K562 (cell line): ENCODE measurements at regions not wholly inside any gene's neighbourhood (a gene's known extent, or its start where the extent isn't known, plus 50 kb on each side); places are given as distances from the start of the nearest gene placed in this dataset.

ENCODE experiments used
- ATAC-seq: fragments of 200-7000 bp; cut with Tn5 transposase; 3 replicates; pipeline ENCODE4 v1.9.1; 2020; ENCODE audit warnings: moderate library complexity
- BruUV-seq: library from RNA; stranded (reverse); fragments of 400-500 nt; replicated peaks from 2 replicates; lab custom pipeline; 2021; lab: Mats Ljungman, UMichigan
- CTCF ChIA-PET: fragments of 300-600 bp; formaldehyde crosslinking; extraction: SDS; loops from one replicate; lab custom pipeline; 2021; ENCODE audit warnings: low intra/inter-chr PET ratio; lab: Yijun Ruan, JAX
- POLR2A ChIA-PET: fragments of 300-600, 350-650 bp; sonication (Branson Sonifier 250); formaldehyde crosslinking; extraction: SDS; loops from one replicate; lab custom pipeline; 2021; ENCODE audit warnings: antibody characterized with exemption, inconsistent platforms; lab: Yijun Ruan, JAX
- DNase-seq, 4 experiments: peaks; one replicate each; pipeline versions ENCODE4 v3.0.0 to v3.0.0-alpha.2; 2011 to 2018; ENCODE audit warnings: low spot score in 3 of 4, mixed read lengths in 3 of 4; ENCODE audit errors: extremely low read depth in 1 of 4
- FAIRE-seq: peaks from 2 replicates; lab custom pipeline; 2011; peaks lifted over from hg19 to GRCh38; lab: Jason Lieb, UNC
- H2AFZ ChIP-seq: 2 replicates; pipeline ENCODE4 v1.6.0; 2011; ENCODE audit warnings: low read depth, low read length, control low read depth, inconsistent platforms
- H3K27ac ChIP-seq: fragments of 200-600 bp; 3 replicates; pipeline ENCODE4 v1.8.0; 2011; ENCODE audit warnings: low read depth, mild to moderate bottlenecking, control low read depth, inconsistent platforms, low read length, moderate library complexity, mixed read lengths; ENCODE audit errors: extremely low read depth
- H3K27me3 ChIP-seq, 2 experiments: fragments of 300-600 bp in 1 of 2; 2 replicates in 1 of 2; 3 replicates in 1 of 2; pipeline versions ENCODE4 v1.6.0 to v1.8.0; 2011; ENCODE audit warnings: inconsistent platforms in 2 of 2, low read length in 2 of 2, mild to moderate bottlenecking in 1 of 2, mixed read lengths in 1 of 2, moderate library complexity in 1 of 2; ENCODE audit not compliant: control insufficient read depth in 2 of 2, insufficient read depth in 2 of 2
- H3K36me3 ChIP-seq: fragments of 300-600 bp; 3 replicates; pipeline ENCODE4 v1.8.0; 2011; ENCODE audit warnings: mild to moderate bottlenecking, low read length, inconsistent platforms; ENCODE audit not compliant: control insufficient read depth, insufficient read depth
- H3K4me1 ChIP-seq, 2 experiments: fragments of 200-600 bp in 1 of 2; replicated peaks in 1 of 2; 2 replicates in 1 of 2; 3 replicates in 1 of 2; pipeline versions ENCODE4 v1.5.1 to v1.8.0; 2011; ENCODE audit warnings: inconsistent platforms in 2 of 2, low read length in 2 of 2, mild to moderate bottlenecking in 1 of 2, mixed read lengths in 1 of 2, moderate library complexity in 1 of 2; ENCODE audit not compliant: control insufficient read depth in 2 of 2, insufficient read depth in 2 of 2
- H3K4me2 ChIP-seq: 2 replicates; pipeline ENCODE4 v1.6.1; 2011; ENCODE audit warnings: low read length, control low read depth, inconsistent platforms, mixed read lengths; ENCODE audit not compliant: insufficient read depth
- H3K4me3 ChIP-seq: fragments of 200-600 bp; sonication (generic), shearing (Covaris generic); 2 replicates; pipeline ENCODE4 v1.5.1; 2016; ENCODE audit warnings: control low read depth, inconsistent platforms
- H3K79me2 ChIP-seq: fragments of 200-600 bp; 3 replicates; pipeline ENCODE4 v1.8.0; 2011; ENCODE audit warnings: low read length, inconsistent platforms; ENCODE audit not compliant: control insufficient read depth, insufficient read depth
- H3K9ac ChIP-seq, 2 experiments: 2 replicates each; pipeline versions ENCODE4 v1.6.0 to v1.6.1; 2011; ENCODE audit warnings: low read depth in 2 of 2, low read length in 2 of 2, control low read depth in 1 of 2, inconsistent platforms in 1 of 2, mild to moderate bottlenecking in 1 of 2, mixed read lengths in 1 of 2; ENCODE audit not compliant: insufficient read depth in 1 of 2
- H3K9me1 ChIP-seq: one replicate; pipeline ENCODE4 v1.6.0; 2011; ENCODE audit warnings: inconsistent platforms, mild to moderate bottlenecking, low read length, moderate library complexity; ENCODE audit not compliant: control insufficient read depth, insufficient read depth
- H3K9me3 ChIP-seq: replicated peaks from 2 replicates; pipeline ENCODE4 v1.5.1; 2011; ENCODE audit warnings: low read depth, low read length, inconsistent platforms; ENCODE audit not compliant: control insufficient read depth, insufficient read depth
- H4K20me1 ChIP-seq: replicated peaks from 2 replicates; pipeline ENCODE4 v1.6.1; 2011; ENCODE audit warnings: low read length, inconsistent platforms, mixed read lengths; ENCODE audit not compliant: control insufficient read depth, insufficient read depth
- CTCF ChIP-seq, 3 experiments: IDR thresholded peaks in 2 of 3; conservative IDR thresholded peaks in 1 of 3; 2 replicates each; pipeline ENCODE4 v1.5.1; 2011 to 2012; ENCODE audit warnings: low read length in 3 of 3, mild to moderate bottlenecking in 3 of 3, control low read depth in 2 of 3, improper control_type of control experiment in 1 of 3, inconsistent platforms in 1 of 3, low read depth in 1 of 3, mixed read lengths in 1 of 3, moderate library complexity in 1 of 3; ENCODE audit not compliant: insufficient read depth in 2 of 3
- MAZ ChIP-seq, 2 experiments: fragments of 450-650 bp in 1 of 2; sonication (generic) in 1 of 2; formaldehyde crosslinking; IDR thresholded peaks in 1 of 2; conservative IDR thresholded peaks in 1 of 2; 2 replicates each; pipeline versions ENCODE4 v1.4.0 to v1.5.0; 2020; ENCODE audit warnings: mild to moderate bottlenecking in 1 of 2, missing genetic modification reagents in 1 of 2
- NFIX ChIP-seq: fragments of 250-450 bp; sonication (Bioruptor Pico); IDR thresholded peaks from 2 replicates; pipeline ENCODE4 v1.4.0; 2020; ENCODE audit warnings: low read depth, mild to moderate bottlenecking, moderate library complexity
- PTBP1 ChIP-seq: fragments of 200-400 bp; formaldehyde crosslinking; IDR thresholded peaks from 2 replicates; pipeline ENCODE4 v1.6.1; 2017; ENCODE audit warnings: low read depth, low read length
- REST ChIP-seq, 2 experiments: fragments of 450-650 bp; formaldehyde crosslinking in 1 of 2; IDR thresholded peaks; 2 replicates each; pipeline versions ENCODE4 v1.4.0 to v1.6.1; 2014 to 2020; ENCODE audit warnings: mild to moderate bottlenecking in 2 of 2, borderline replicate concordance in 1 of 2, low read depth in 1 of 2
- TRIM28 ChIP-seq: fragments of 450-650 bp; IDR thresholded peaks from 2 replicates; pipeline ENCODE4 v1.6.1; 2017
- ZNF280B ChIP-seq: fragments of 250-450 bp; sonication (Bioruptor Pico); IDR thresholded peaks from 2 replicates; pipeline ENCODE4 v1.5.1; 2021; ENCODE audit warnings: mild to moderate bottlenecking
- ZNF668 ChIP-seq: fragments of 250-450 bp; sonication (Bioruptor Pico); IDR thresholded peaks from 2 replicates; pipeline ENCODE4 v1.8.0; 2022; ENCODE audit warnings: mild to moderate bottlenecking, inconsistent platforms
- ZNF830 ChIP-seq: fragments of 250-450 bp; sonication (Bioruptor Pico); IDR thresholded peaks from 2 replicates; pipeline ENCODE4 v1.5.0; 2021; ENCODE audit warnings: mild to moderate bottlenecking
- WGBS: fragments of 100-300 bp; shearing (Covaris generic); methylation state at CpG from one replicate; pipeline ENCODE4 v1.1.6; 2016; ENCODE audit warnings: low coverage, mixed read lengths; ENCODE audit not compliant: insufficient coverage; ENCODE audit errors: missing lambda C conversion rate; 5-methylcytosine and 5-hydroxymethylcytosine counted together
- in situ Hi-C: fragments of 300-500 bp; cut with MboI; formaldehyde crosslinking; loops from 4 replicates; pipeline ENCODE4 v1.15.0; 2018; ENCODE audit warnings: inconsistent platforms, mixed read lengths
- intact Hi-C: fragments of 100-400 bp; cut with micrococcal nuclease; formaldehyde crosslinking; loops from 2 replicates; pipeline ENCODE4 v1.14.2; 2022

GRCh38 chr20:39874049-39874893 lies 814.8 kb downstream of the MAFB start:
- WGBS = 3% methylated on average over 8 of the region's 8 CpGs
- intact Hi-C loops (no loop called here), in situ Hi-C loops (no loop called here)
- ChIA-PET CTCF (no interaction called here), POLR2A (no interaction called here)
- BruUV-seq = no TSS peak
- Histone ChIP-seq H4K20me1 (no peaks in the 10 kb centered on the region), H3K79me2 (no peaks in the 10 kb centered on the region), H3K4me3 (no peak overlapping the region), H2AFZ (no peak overlapping the region), H3K9me1 (no peaks in the 10 kb centered on the region), H3K36me3 (no peaks in the 10 kb centered on the region), H3K4me1 (no peaks in the 10 kb centered on the region), H3K4me2 (no peak overlapping the region), H3K9ac (no peak overlapping the region), H3K9me3 (no peaks in the 10 kb centered on the region), H3K27ac (no peak overlapping the region), H3K27me3 (no peaks in the 10 kb centered on the region)
- DNase-seq = peak; percentile 30 to 56 (median 48)
- ATAC-seq = peak; percentile 71
- FAIRE-seq = no peak
- TF ChIP-seq CTCF (IDR thresholded peaks at IDR 0.05 in 2 of 3, conservative IDR thresholded peaks at IDR 0.05 in 1 of 3; ENCODE audit: insufficient read depth in 2 of 3, low read depth in 1 of 3, low read length in 3 of 3) = peak; percentile 47 to 56 (median 53)
- no peak for TF ChIP-seq ZNF280B (CRISPR knock-in tag)
- TF ChIP-seq PTBP1 = no peak
- TF ChIP-seq ZNF830 (CRISPR knock-in tag) = no peak
- TF ChIP-seq ZNF668 (CRISPR knock-in tag) = no peak
- no peak for TF ChIP-seq MAZ (CRISPR knock-in tag; conservative IDR thresholded peaks at IDR 0.05 in 1 of 2, IDR thresholded peaks at IDR 0.05 in 1 of 2)
- no peak for TF ChIP-seq TRIM28
- TF ChIP-seq NFIX = no peak
- peak; percentile 36; the same call in 1 of the 2 replicates for TF ChIP-seq REST (IDR thresholded peaks at IDR 0.05; ENCODE audit: borderline replicate concordance)
- no peak for TF ChIP-seq REST (CRISPR knock-in tag; IDR thresholded peaks at IDR 0.05; ENCODE audit: low read depth)
